ENCODE measurements at regions not wholly inside any gene's neighbourhood (a gene's known extent, or its start where the extent isn't known, plus 50 kb on each side); places are given as distances from the start of the nearest gene placed in this dataset.

- TF ChIP-seq ATF2 (CRISPR knock-in tag; IDR thresholded peaks at IDR 0.05) (no peak), RFX1 (IDR thresholded peaks at IDR 0.05) (no peak), CTCF (IDR thresholded peaks at IDR 0.05 in 2 of 3, conservative IDR thresholded peaks at IDR 0.05 in 1 of 3; ENCODE audit: insufficient read depth in 2 of 3, low read depth in 1 of 3, low read length in 3 of 3) (no peak), POLR2AphosphoS5 (IDR thresholded peaks at IDR 0.05; ENCODE audit: control insufficient read depth, insufficient read depth, low read depth, low read length) (no peak), EP300 (IDR thresholded peaks at IDR 0.05; ENCODE audit: low read length) (no peak), POLR2A (conservative IDR thresholded peaks at IDR 0.05) (no peak), TBP (optimal IDR thresholded peaks at IDR 0.05; ENCODE audit: low read depth, low read length) (no peak), ZFP30 (CRISPR knock-in tag; IDR thresholded peaks at IDR 0.05; ENCODE audit: borderline replicate concordance) (no peak), SPI1 (IDR thresholded peaks at IDR 0.05; ENCODE audit: borderline replicate concordance, low read depth, low read length) (no peak), HSF4 (CRISPR knock-in tag; IDR thresholded peaks at IDR 0.05; ENCODE audit: borderline replicate concordance) (no peak), RNF2 (IDR thresholded peaks at IDR 0.05) (no peak)
Observed at GRCh38 chr2:128605421-128605820, 286.8 kb upstream of the HS6ST1 start.
